DOHH2 (cell line): ENCODE measurements at regions not wholly inside any gene's neighbourhood (a gene's known extent, or its start where the extent isn't known, plus 50 kb on each side); places are given as distances from the start of the nearest gene placed in this dataset.

Source experiments
- H3F3A ChIP-seq: fragments of 200-600 bp; sonication (generic), shearing (Covaris generic); 2 replicates; pipeline ENCODE4 v1.6.0; 2016; ENCODE audit warnings: antibody characterized with exemption, mild to moderate bottlenecking; ENCODE audit not compliant: control insufficient read depth, insufficient read depth
- H3K27ac ChIP-seq: fragments of 200-600 bp; sonication (generic); 2 replicates; pipeline ENCODE4 v1.5.1; 2014; ENCODE audit warnings: low read depth, mild to moderate bottlenecking, low read length, moderate library complexity
- H3K27me3 ChIP-seq: fragments of 200-600 bp; sonication (generic); 2 replicates; pipeline ENCODE4 v1.6.1; 2014; ENCODE audit warnings: mild to moderate bottlenecking, low read length, mixed read lengths; ENCODE audit not compliant: control insufficient read depth
- H3K36me3 ChIP-seq: fragments of 200-600 bp; sonication (generic); 2 replicates; pipeline ENCODE4 v1.6.1; 2014; ENCODE audit warnings: mild to moderate bottlenecking, low read length, moderate library complexity, mixed read lengths; ENCODE audit not compliant: control insufficient read depth
- H3K4me1 ChIP-seq: fragments of 200-600 bp; sonication (generic); 2 replicates; pipeline ENCODE4 v1.6.1; 2014; ENCODE audit warnings: mild to moderate bottlenecking, low read length, mixed read lengths; ENCODE audit not compliant: control insufficient read depth
- H3K4me2 ChIP-seq: fragments of 200-600 bp; sonication (generic); 2 replicates; pipeline ENCODE4 v1.6.0; 2014; ENCODE audit warnings: mild to moderate bottlenecking, low read length, moderate library complexity
- H3K4me3 ChIP-seq: fragments of 200-600 bp; sonication (generic); 2 replicates; pipeline ENCODE4 v1.5.1; 2014; ENCODE audit warnings: mild to moderate bottlenecking, low read length, mixed read lengths
- H3K79me2 ChIP-seq: fragments of 200-600 bp; sonication (generic); 2 replicates; pipeline ENCODE4 v1.6.1; 2014; ENCODE audit warnings: mild to moderate bottlenecking, low read length, mixed read lengths; ENCODE audit not compliant: control insufficient read depth
- H3K9me2 ChIP-seq: fragments of 200-600 bp; sonication (generic); replicated peaks from 2 replicates; pipeline ENCODE4 v1.6.1; 2014; ENCODE audit warnings: mild to moderate bottlenecking, low read length, mixed read lengths; ENCODE audit not compliant: control insufficient read depth
- H3K9me3 ChIP-seq: fragments of 200-600 bp; sonication (generic); 2 replicates; pipeline ENCODE4 v1.6.1; 2014; ENCODE audit warnings: antibody characterized with exemption, low read length, mixed read lengths; ENCODE audit not compliant: control insufficient read depth, insufficient read depth
- H4K20me1 ChIP-seq: fragments of 200-600 bp; sonication (generic); 2 replicates; pipeline ENCODE4 v1.6.0; 2014; ENCODE audit warnings: low read depth, mild to moderate bottlenecking, antibody characterized with exemption, low read length, moderate library complexity; ENCODE audit not compliant: control insufficient read depth, insufficient read depth
- EZH2phosphoT487 ChIP-seq: fragments of 200-600 bp; sonication (generic); IDR thresholded peaks from 2 replicates; pipeline ENCODE4 v1.6.1; 2017; ENCODE audit warnings: borderline replicate concordance, mild to moderate bottlenecking, antibody characterized with exemption, low read length, moderate library complexity, mixed read lengths
- TF ChIP-seq, protein P1 (sequence below): fragments of 200-600 bp; sonication (generic); IDR thresholded peaks from one replicate; pipeline ENCODE4 v1.5.1; 2014; ENCODE audit warnings: antibody characterized with exemption, mild to moderate bottlenecking, low read depth, low read length; ENCODE audit not compliant: poor library complexity, severe bottlenecking

DNA sequence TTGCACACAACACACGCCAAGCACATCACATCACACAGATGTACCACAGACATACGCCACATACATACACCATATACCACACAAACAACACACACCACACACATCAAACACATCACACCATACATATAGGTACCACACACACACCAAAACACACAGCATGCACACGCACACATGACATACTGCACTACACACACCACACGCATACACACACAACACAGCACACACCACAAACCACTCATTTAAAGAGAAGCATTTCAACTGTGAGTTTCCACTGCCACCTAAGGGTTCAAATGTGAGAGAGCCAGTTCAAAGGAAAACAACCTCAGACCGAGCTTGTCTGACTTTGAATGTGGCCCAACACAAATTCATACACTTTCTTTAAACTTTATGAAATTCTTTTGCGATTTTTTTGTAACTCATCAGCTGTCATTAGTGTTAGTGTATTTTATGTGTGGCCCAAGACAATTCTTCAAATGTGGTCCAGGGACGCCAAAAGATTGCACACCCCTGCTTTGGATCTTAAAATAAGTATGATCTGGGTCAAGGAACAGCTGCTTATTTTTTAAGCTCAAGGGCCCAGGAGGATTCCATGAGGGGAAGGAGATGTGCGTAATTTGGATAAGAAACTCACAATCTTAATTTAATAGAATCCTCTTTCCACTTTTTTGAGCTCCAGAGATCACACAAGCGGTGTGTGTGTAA is 494.6 kb downstream of the GADD45G start:
- Histone ChIP-seq H3K9me3 (no peaks in the 10 kb centered on the region), H3F3A (no peaks in the 10 kb centered on the region), H3K27me3 (0 out of 2 replicates have a peak, but pooled peaks cover 3% of the 10 kb centered on the region), H3K79me2 (no peaks in the 10 kb centered on the region), H3K36me3 (no peaks in the 10 kb centered on the region), H4K20me1 (no peaks in the 10 kb centered on the region; the same call in 1 of the 2 replicates), H3K4me3 (no peak overlapping the region), H3K4me2 (no peak overlapping the region), H3K9me2 (no peaks in the 10 kb centered on the region), H3K4me1 (no peaks in the 10 kb centered on the region), H3K27ac (no peak overlapping the region)
- TF ChIP-seq EZH2phosphoT487 = no peak
- TF ChIP-seq, protein P1, sequence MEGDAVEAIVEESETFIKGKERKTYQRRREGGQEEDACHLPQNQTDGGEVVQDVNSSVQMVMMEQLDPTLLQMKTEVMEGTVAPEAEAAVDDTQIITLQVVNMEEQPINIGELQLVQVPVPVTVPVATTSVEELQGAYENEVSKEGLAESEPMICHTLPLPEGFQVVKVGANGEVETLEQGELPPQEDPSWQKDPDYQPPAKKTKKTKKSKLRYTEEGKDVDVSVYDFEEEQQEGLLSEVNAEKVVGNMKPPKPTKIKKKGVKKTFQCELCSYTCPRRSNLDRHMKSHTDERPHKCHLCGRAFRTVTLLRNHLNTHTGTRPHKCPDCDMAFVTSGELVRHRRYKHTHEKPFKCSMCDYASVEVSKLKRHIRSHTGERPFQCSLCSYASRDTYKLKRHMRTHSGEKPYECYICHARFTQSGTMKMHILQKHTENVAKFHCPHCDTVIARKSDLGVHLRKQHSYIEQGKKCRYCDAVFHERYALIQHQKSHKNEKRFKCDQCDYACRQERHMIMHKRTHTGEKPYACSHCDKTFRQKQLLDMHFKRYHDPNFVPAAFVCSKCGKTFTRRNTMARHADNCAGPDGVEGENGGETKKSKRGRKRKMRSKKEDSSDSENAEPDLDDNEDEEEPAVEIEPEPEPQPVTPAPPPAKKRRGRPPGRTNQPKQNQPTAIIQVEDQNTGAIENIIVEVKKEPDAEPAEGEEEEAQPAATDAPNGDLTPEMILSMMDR = peak; percentile 21

DNA sequence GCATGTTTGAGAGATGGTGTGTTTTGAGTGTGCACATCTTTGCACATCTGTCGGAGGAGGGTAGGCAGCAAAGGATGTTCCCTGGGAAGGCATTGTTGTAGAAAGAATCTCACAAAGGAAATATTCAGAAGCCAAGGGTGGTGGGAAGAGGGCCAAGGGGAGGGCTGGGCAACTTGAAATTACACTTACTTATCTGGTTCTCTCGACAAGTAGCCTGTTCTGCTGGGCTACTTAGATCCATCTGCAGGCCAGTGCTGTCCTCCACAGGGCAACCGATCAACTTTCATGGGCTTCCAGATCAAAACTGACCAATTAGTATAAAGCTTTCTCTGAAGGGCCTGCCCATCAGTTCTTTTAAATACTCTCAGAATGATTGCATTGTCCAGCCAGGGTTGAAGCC is 495.2 kb downstream of the GADD45G start:
- H3K79me2 ChIP-seq = no peaks in the 10 kb centered on the region
- no peak overlapping the region for H3K4me3 ChIP-seq
- TF ChIP-seq, protein P1 = no peak
- TF ChIP-seq EZH2phosphoT487 = no peak
- 0 out of 2 replicates have a peak, but pooled peaks cover 3% of the 10 kb centered on the region for H3K27me3 ChIP-seq
- no peaks in the 10 kb centered on the region for H3K36me3 ChIP-seq
- no peak overlapping the region for H3K4me2 ChIP-seq
- no peaks in the 10 kb centered on the region for H3F3A ChIP-seq
- no peaks in the 10 kb centered on the region for H3K9me3 ChIP-seq
- no peaks in the 10 kb centered on the region for H3K9me2 ChIP-seq
- no peaks in the 10 kb centered on the region; the same call in 1 of the 2 replicates for H4K20me1 ChIP-seq
- no peaks in the 10 kb centered on the region for H3K4me1 ChIP-seq
- H3K27ac ChIP-seq = no peak overlapping the region

DNA sequence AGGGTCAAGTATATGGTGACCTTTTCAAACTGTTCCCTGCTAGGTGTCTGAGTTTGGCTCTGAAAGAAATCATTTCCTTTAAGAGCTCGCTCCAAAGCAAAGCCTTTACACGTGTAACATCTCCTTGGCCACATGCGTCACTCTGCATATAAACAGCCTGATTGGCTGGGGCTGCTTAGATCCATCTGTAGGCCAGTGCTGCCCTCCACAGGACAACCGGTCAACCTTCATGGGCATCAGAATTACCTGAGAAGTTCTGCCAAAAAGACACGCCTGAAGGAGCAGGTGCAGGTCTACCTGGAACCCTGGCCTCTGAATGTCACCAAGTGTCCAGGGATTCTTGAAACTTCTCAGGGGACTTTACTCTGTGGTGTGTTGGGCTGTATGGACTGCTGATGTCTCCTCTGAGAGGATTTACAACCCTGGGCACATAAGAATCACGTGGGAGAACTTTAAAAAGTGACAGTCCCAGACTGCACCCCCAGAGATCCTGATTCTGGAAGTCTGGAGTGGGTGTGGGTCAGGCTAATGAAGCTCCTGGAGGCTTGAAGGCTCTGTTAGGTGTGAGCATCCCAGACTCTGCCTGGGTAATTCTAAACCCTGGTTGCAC is 497.6 kb downstream of the GADD45G start:
- no peaks in the 10 kb centered on the region for H3K9me2 ChIP-seq
- no peak overlapping the region for H3K4me2 ChIP-seq
- no peaks in the 10 kb centered on the region for H3K4me1 ChIP-seq
- no peaks in the 10 kb centered on the region for H3K27me3 ChIP-seq
- no peak overlapping the region for H3K4me3 ChIP-seq
- no peaks in the 10 kb centered on the region for H3K36me3 ChIP-seq
- no peak for TF ChIP-seq EZH2phosphoT487
- TF ChIP-seq, protein P1 = peak; percentile 76
- no peaks in the 10 kb centered on the region for H3K79me2 ChIP-seq
- no peaks in the 10 kb centered on the region; the same call in 1 of the 2 replicates for H4K20me1 ChIP-seq
- no peaks in the 10 kb centered on the region for H3K9me3 ChIP-seq
- no peaks in the 10 kb centered on the region for H3F3A ChIP-seq
- no peak overlapping the region for H3K27ac ChIP-seq
